Mesendoderm (in vitro differentiated cells): ENCODE measurements at regions not wholly inside any gene's neighbourhood (a gene's known extent, or its start where the extent isn't known, plus 50 kb on each side); places are given as distances from the start of the nearest gene placed in this dataset.

Experiments
- DNase-seq: peaks from one replicate; pipeline ENCODE4 v3.0.0; 2013
- H2AK5ac ChIP-seq: 2 replicates; pipeline ENCODE4 v1.6.1; 2013; ENCODE audit warnings: low read length, inconsistent platforms
- H2BK120ac ChIP-seq: 2 replicates; pipeline ENCODE4 v1.6.1; 2013; ENCODE audit warnings: low read depth, mild to moderate bottlenecking, low read length, moderate library complexity, mixed read lengths
- H2BK15ac ChIP-seq: replicated peaks from 2 replicates; pipeline ENCODE4 v1.6.1; 2013; ENCODE audit warnings: low read depth, mild to moderate bottlenecking, moderate library complexity
- H2BK5ac ChIP-seq: 2 replicates; pipeline ENCODE4 v1.6.1; 2013; ENCODE audit warnings: low read length, inconsistent platforms
- H3K18ac ChIP-seq: 2 replicates; pipeline ENCODE4 v1.6.1; 2013; ENCODE audit warnings: mild to moderate bottlenecking, low read length, mixed read lengths
- H3K23ac ChIP-seq: one replicate; pipeline ENCODE4 v1.6.1; 2013; ENCODE audit warnings: low read length
- H3K27ac ChIP-seq: 2 replicates; pipeline ENCODE4 v1.5.1; 2013; ENCODE audit warnings: low read depth, mild to moderate bottlenecking, inconsistent platforms, low read length, moderate library complexity
- H3K27me3 ChIP-seq: 2 replicates; pipeline ENCODE4 v1.6.1; 2013; ENCODE audit warnings: low read length, control low read depth, mild to moderate bottlenecking, inconsistent platforms; ENCODE audit not compliant: insufficient read depth, poor library complexity
- H3K36me3 ChIP-seq: 2 replicates; pipeline ENCODE4 v1.6.1; 2013; ENCODE audit warnings: low read length, inconsistent platforms; ENCODE audit not compliant: control insufficient read depth, insufficient read depth
- H3K4ac ChIP-seq: one replicate; pipeline ENCODE4 v1.6.1; 2013; ENCODE audit warnings: low read depth, mild to moderate bottlenecking, low read length, moderate library complexity
- H3K4me1 ChIP-seq: 2 replicates; pipeline ENCODE4 v1.6.1; 2013; ENCODE audit warnings: low read depth, low read length, inconsistent platforms; ENCODE audit not compliant: control insufficient read depth
- H3K4me2 ChIP-seq: 2 replicates; pipeline ENCODE4 v1.6.1; 2013; ENCODE audit warnings: low read length
- H3K4me3 ChIP-seq: 2 replicates; pipeline ENCODE4 v1.5.1; 2013; ENCODE audit warnings: mild to moderate bottlenecking, low read length
- H3K56ac ChIP-seq: one replicate; pipeline ENCODE4 v1.6.1; 2013; ENCODE audit warnings: low read length
- H3K79me1 ChIP-seq: 2 replicates; pipeline ENCODE4 v1.6.1; 2013; ENCODE audit warnings: low read length, inconsistent platforms
- H3K79me2 ChIP-seq: 2 replicates; pipeline ENCODE4 v1.6.1; 2013; ENCODE audit warnings: mild to moderate bottlenecking, low read length; ENCODE audit not compliant: control insufficient read depth, insufficient read depth
- H3K9ac ChIP-seq: 2 replicates; pipeline ENCODE4 v1.6.1; 2013; ENCODE audit warnings: low read length, inconsistent platforms
- H4K5ac ChIP-seq: one replicate; pipeline ENCODE4 v1.6.1; 2013; ENCODE audit warnings: low read length
- H4K8ac ChIP-seq: one replicate; pipeline ENCODE4 v1.6.1; 2013; ENCODE audit warnings: low read depth, mild to moderate bottlenecking, control low read depth, low read length, moderate library complexity
- WGBS: extraction: QIAGEN DNeasy Blood & Tissue Kit; methylation state at CpG from one replicate; pipeline ENCODE4 v1.1.7; 2013; ENCODE audit warnings: low lambda C conversion rate, missing lambda C conversion rate; ENCODE audit not compliant: insufficient coverage; ENCODE audit errors: extremely low coverage; 5-methylcytosine and 5-hydroxymethylcytosine counted together

GRCh38 chr2:71895320-71896161, 252.1 kb downstream of the CYP26B1 start:
- no peak overlapping the region for H2BK5ac ChIP-seq
- no peak overlapping the region for H4K5ac ChIP-seq
- no peak overlapping the region for H4K8ac ChIP-seq
- no peaks in the 10 kb centered on the region for H3K79me2 ChIP-seq
- H3K18ac ChIP-seq: no peak overlapping the region
- no peak overlapping the region for H3K4me3 ChIP-seq
- H2BK120ac ChIP-seq: no peak overlapping the region
- H3K23ac ChIP-seq: no peak overlapping the region
- WGBS: no CpG with 5 or more reads among the region's 10 CpGs
- H3K79me1 ChIP-seq: no peaks in the 10 kb centered on the region
- H3K4me2 ChIP-seq: no peak overlapping the region
- H3K4ac ChIP-seq: no peak overlapping the region
- no peak for DNase-seq
- H3K9ac ChIP-seq: no peak overlapping the region
- H3K4me1 ChIP-seq: no peaks in the 10 kb centered on the region
- H3K27me3 ChIP-seq: no peaks in the 10 kb centered on the region
- H3K27ac ChIP-seq: no peak overlapping the region
- H3K56ac ChIP-seq: no peak overlapping the region
- H2AK5ac ChIP-seq: no peak overlapping the region
- H3K36me3 ChIP-seq: no peaks in the 10 kb centered on the region
- H2BK15ac ChIP-seq: no peak overlapping the region

GRCh38 chr2:71894261-71894660, 253.4 kb downstream of the CYP26B1 start:
- Histone ChIP-seq H3K27me3 (no peaks in the 10 kb centered on the region), H3K4me1 (no peaks in the 10 kb centered on the region), H3K27ac (no peak overlapping the region), H3K4ac (no peak overlapping the region), H3K4me3 (no peak overlapping the region), H2BK120ac (no peak overlapping the region), H3K23ac (no peak overlapping the region), H2BK15ac (no peak overlapping the region), H3K4me2 (no peak overlapping the region), H3K36me3 (no peaks in the 10 kb centered on the region), H3K56ac (no peak overlapping the region), H4K5ac (no peak overlapping the region), H3K9ac (no peak overlapping the region), H2AK5ac (no peak overlapping the region), H3K79me1 (no peaks in the 10 kb centered on the region), H3K18ac (no peak overlapping the region), H3K79me2 (no peaks in the 10 kb centered on the region), H4K8ac (no peak overlapping the region), H2BK5ac (no peak overlapping the region)
- DNase-seq: peak; percentile 19
- WGBS: no CpG with 5 or more reads among the region's 8 CpGs

GRCh38 chr2:71893646-71894045, 254.0 kb downstream of the CYP26B1 start:
- Histone ChIP-seq H3K56ac (no peak overlapping the region), H3K4me1 (no peaks in the 10 kb centered on the region), H3K27ac (no peak overlapping the region), H3K23ac (no peak overlapping the region), H3K4ac (no peak overlapping the region), H3K27me3 (no peaks in the 10 kb centered on the region), H3K4me2 (no peak overlapping the region), H2BK15ac (no peak overlapping the region), H3K79me1 (no peaks in the 10 kb centered on the region), H2AK5ac (no peak overlapping the region), H4K8ac (no peak overlapping the region), H3K9ac (no peak overlapping the region), H3K36me3 (no peaks in the 10 kb centered on the region), H2BK120ac (no peak overlapping the region), H3K79me2 (no peaks in the 10 kb centered on the region), H2BK5ac (no peak overlapping the region), H3K18ac (no peak overlapping the region), H4K5ac (no peak overlapping the region), H3K4me3 (no peak overlapping the region)
- WGBS: no CpG with 5 or more reads among the region's 13 CpGs
- no peak for DNase-seq

GRCh38 chr2:71892896-71893295, 254.8 kb downstream of the CYP26B1 start:
- Histone ChIP-seq H3K79me1 (no peaks in the 10 kb centered on the region), H2BK5ac (no peak overlapping the region), H3K36me3 (no peaks in the 10 kb centered on the region), H3K4ac (no peak overlapping the region), H3K18ac (no peak overlapping the region), H3K4me2 (no peak overlapping the region), H3K23ac (no peak overlapping the region), H3K4me3 (no peak overlapping the region), H2BK15ac (no peak overlapping the region), H3K56ac (no peak overlapping the region), H3K4me1 (no peaks in the 10 kb centered on the region), H4K5ac (no peak overlapping the region), H3K9ac (no peak overlapping the region), H3K27me3 (no peaks in the 10 kb centered on the region), H3K27ac (no peak overlapping the region), H2BK120ac (no peak overlapping the region), H4K8ac (no peak overlapping the region), H3K79me2 (no peaks in the 10 kb centered on the region), H2AK5ac (no peak overlapping the region)
- no CpG with 5 or more reads among the region's 6 CpGs for WGBS
- no peak for DNase-seq

- Histone ChIP-seq H4K8ac (no peak overlapping the region), H3K23ac (no peak overlapping the region), H3K27me3 (no peaks in the 10 kb centered on the region), H3K9ac (no peak overlapping the region), H3K4ac (no peak overlapping the region), H3K79me1 (no peaks in the 10 kb centered on the region), H3K4me1 (no peaks in the 10 kb centered on the region), H3K36me3 (no peaks in the 10 kb centered on the region), H2AK5ac (no peak overlapping the region), H2BK5ac (no peak overlapping the region), H3K18ac (no peak overlapping the region), H4K5ac (no peak overlapping the region), H3K27ac (no peak overlapping the region), H2BK15ac (no peak overlapping the region), H3K56ac (no peak overlapping the region), H3K79me2 (no peaks in the 10 kb centered on the region), H3K4me2 (no peak overlapping the region), H3K4me3 (no peak overlapping the region), H2BK120ac (no peak overlapping the region)
- DNase-seq: peak; percentile 34
- WGBS: no CpG with 5 or more reads among the region's 2 CpGs
Measured at GRCh38 chr2:71892423-71892730, 255.3 kb downstream of the CYP26B1 start.
